ENCODE measurements at regions not wholly inside any gene's neighbourhood (a gene's known extent, or its start where the extent isn't known, plus 50 kb on each side); places are given as distances from the start of the nearest gene placed in this dataset.

GRCh38 chr7:27303026-27303425, 60.4 kb downstream of the EVX1 start (continued):
- no peak for TF ChIP-seq ATF3 (IDR thresholded peaks at IDR 0.05)
- TF ChIP-seq FOSL1 (IDR thresholded peaks at IDR 0.05; ENCODE audit: low read depth), result no peak
- no peak for TF ChIP-seq RAD21 (IDR thresholded peaks at IDR 0.05; ENCODE audit: low read depth)
- TF ChIP-seq JUND (IDR thresholded peaks at IDR 0.05), result no peak
- TF ChIP-seq ELF1 (IDR thresholded peaks at IDR 0.05; ENCODE audit: borderline replicate concordance, low read depth), result no peak
- TF ChIP-seq CTCF (IDR thresholded peaks at IDR 0.05 in 2 of 3, conservative IDR thresholded peaks at IDR 0.05 in 1 of 3; ENCODE audit: borderline replicate concordance in 1 of 3, insufficient read depth in 1 of 3, low read depth in 2 of 3, low read length in 2 of 3), result no peak
- no peak for TF ChIP-seq TCF7L2 (IDR thresholded peaks at IDR 0.05; ENCODE audit: borderline replicate concordance, extremely low read depth, insufficient read depth, insufficient read length)
- TF ChIP-seq POLR2A (IDR thresholded peaks at IDR 0.05; ENCODE audit: borderline replicate concordance, extremely low read depth, insufficient read depth, insufficient read length), result no peak
- TF ChIP-seq POLR2AphosphoS5 (IDR thresholded peaks at IDR 0.05; ENCODE audit: low read depth, low read length), result no peak
- no peak for TF ChIP-seq EZH2 (IDR thresholded peaks at IDR 0.05)

- no peak overlapping the region for H3K4me2 ChIP-seq (ENCODE audit: low read length)
- H3K9me3 ChIP-seq (ENCODE audit: control insufficient read depth in 1 of 2, insufficient read depth in 1 of 2, low read depth in 1 of 2, low read length in 2 of 2), result no peaks in the 10 kb centered on the region
- H3K4me3 ChIP-seq (replicated peaks in 1 of 2; ENCODE audit: low read depth in 1 of 2, low read length in 2 of 2), result no peak overlapping the region
- no TSS peak for BruUV-seq (replicated peaks)
- H3K4me1 ChIP-seq (ENCODE audit: control insufficient read depth in 1 of 2, insufficient read depth in 2 of 2, low read length in 2 of 2), result no peaks in the 10 kb centered on the region
- CTCF ChIA-PET, result no interaction called here
- no peak overlapping the region for H2AFZ ChIP-seq (ENCODE audit: low read depth, low read length, poor library complexity, severe bottlenecking)
- ATAC-seq (no peak), DNase-seq (ENCODE audit: low read depth, low spot score) (no peak)
- no peaks in the 10 kb centered on the region for H4K20me1 ChIP-seq (ENCODE audit: insufficient read depth)
- no peak overlapping the region for H3K27ac ChIP-seq (ENCODE audit: low read depth, low read length)
- no peaks in the 10 kb centered on the region for H3K36me3 ChIP-seq (ENCODE audit: control insufficient read depth in 1 of 2, insufficient read depth in 2 of 2, low read length in 2 of 2)
- TF ChIP-seq SIN3A (IDR thresholded peaks at IDR 0.05; ENCODE audit: low read depth) (no peak), CTCF (IDR thresholded peaks at IDR 0.05 in 2 of 3, conservative IDR thresholded peaks at IDR 0.05 in 1 of 3; ENCODE audit: borderline replicate concordance in 1 of 3, insufficient read depth in 1 of 3, low read depth in 2 of 3, low read length in 2 of 3) (no peak), ZNF274 (IDR thresholded peaks at IDR 0.05; ENCODE audit: low read depth, low read length) (no peak), POLR2A (IDR thresholded peaks at IDR 0.05; ENCODE audit: borderline replicate concordance, extremely low read depth, insufficient read depth, insufficient read length) (no peak), RAD21 (IDR thresholded peaks at IDR 0.05; ENCODE audit: low read depth) (no peak), EZH2 (IDR thresholded peaks at IDR 0.05) (no peak), ATF3 (IDR thresholded peaks at IDR 0.05) (no peak), CBX3 (IDR thresholded peaks at IDR 0.05; ENCODE audit: low read depth) (no peak), SRF (IDR thresholded peaks at IDR 0.05; ENCODE audit: low read depth) (no peak), REST (IDR thresholded peaks at IDR 0.05; ENCODE audit: low read depth) (no peak), MAX (IDR thresholded peaks at IDR 0.05) (no peak), FOSL1 (IDR thresholded peaks at IDR 0.05; ENCODE audit: low read depth) (no peak), YY1 (IDR thresholded peaks at IDR 0.05; ENCODE audit: extremely low read depth, insufficient replicate concordance, low read depth, low read length) (no peak), JUND (IDR thresholded peaks at IDR 0.05) (no peak)
- H3K27me3 ChIP-seq (ENCODE audit: insufficient read depth, low read length), result no peaks in the 10 kb centered on the region
- H3K79me2 ChIP-seq (ENCODE audit: insufficient read depth, low read length), result no peaks in the 10 kb centered on the region
- H3K9ac ChIP-seq (ENCODE audit: low read length), result no peak overlapping the region
- POLR2A ChIA-PET, result no interaction called here
- intact Hi-C loops (cut with micrococcal nuclease), result no loop called here
- H3K9me2 ChIP-seq (ENCODE audit: insufficient read depth), result no peaks in the 10 kb centered on the region
- RAD21 ChIA-PET (ENCODE audit: low non-redundant PET in 1 of 2, low total read pairs in 2 of 2, uncharacterized antibody in 2 of 2, unreplicated experiment in 2 of 2), result no interaction called here
These were observed 63.3 kb downstream of the EVX1 start for GRCh38 chr7:27305854-27306253.
